ENCODE measurements at regions not wholly inside any gene's neighbourhood (a gene's known extent, or its start where the extent isn't known, plus 50 kb on each side); places are given as distances from the start of the nearest gene placed in this dataset.

GRCh38 chr16:51766739-51767138 lies 615.7 kb upstream of the SALL1 start:
- Histone ChIP-seq H3K27me3 (ENCODE audit: insufficient read depth in 3 of 3, low read length in 2 of 3) (peaks cover 0 to 3% (median 0%) of the 10 kb centered on the region in 3 donors), H3K4me1 (no peaks in the 10 kb centered on the region), H3K4me3 (no peak overlapping the region), H3K36me3 (ENCODE audit: insufficient read depth in 1 of 2, low read depth in 1 of 2) (no peaks in the 10 kb centered on the region), H3K9me3 (no peaks in the 10 kb centered on the region), H3K27ac (no peak overlapping the region)
- DNase-seq: no peak
- no peak for ATAC-seq
- intact Hi-C loops (cut with DNase I): no loop called here
- TF ChIP-seq CTCF (IDR thresholded peaks at IDR 0.05): no peak
- 56 to 67% (median 62%) methylated on average over 2 of the region's 2 CpGs for WGBS, 3 donors

- H3K27ac ChIP-seq: no peak overlapping the region
- H3K36me3 ChIP-seq (ENCODE audit: insufficient read depth in 1 of 2, low read depth in 1 of 2): no peaks in the 10 kb centered on the region
- H3K4me1 ChIP-seq: no peaks in the 10 kb centered on the region
- DNase-seq (no peak), ATAC-seq (no peak)
- H3K9me3 ChIP-seq: no peaks in the 10 kb centered on the region
- no peak for TF ChIP-seq CTCF (IDR thresholded peaks at IDR 0.05)
- no peaks in the 10 kb centered on the region for H3K27me3 ChIP-seq (ENCODE audit: insufficient read depth in 3 of 3, low read length in 2 of 3)
- 63 to 71% (median 67%) methylated on average over 6 of the region's 6 CpGs for WGBS, 3 donors
- intact Hi-C loops (cut with DNase I): no loop called here
- H3K4me3 ChIP-seq: no peak overlapping the region
Measured at GRCh38 chr16:51763072-51763661, 612.1 kb upstream of the SALL1 start.

- Histone ChIP-seq H3K4me3 (no peak overlapping the region), H3K27me3 (ENCODE audit: insufficient read depth in 3 of 3, low read length in 2 of 3) (no peaks in the 10 kb centered on the region), H3K27ac (no peak overlapping the region), H3K4me1 (no peaks in the 10 kb centered on the region), H3K9me3 (no peaks in the 10 kb centered on the region), H3K36me3 (ENCODE audit: insufficient read depth in 1 of 2, low read depth in 1 of 2) (no peaks in the 10 kb centered on the region)
- peak; percentile 53 for TF ChIP-seq CTCF (IDR thresholded peaks at IDR 0.05)
- WGBS, 3 donors: 16 to 20% (median 20%) methylated on average over 30 of the region's 30 CpGs
- intact Hi-C loops (cut with DNase I): no loop called here
- ATAC-seq (peak in 1 of 4 donors; percentile 51), DNase-seq (peak; percentile 54 to 77)
Measured at GRCh38 chr16:51762081-51762996, 611.3 kb upstream of the SALL1 start.

- no peak overlapping the region for H3K4me3 ChIP-seq
- intact Hi-C loops (cut with DNase I): no loop called here
- no peaks in the 10 kb centered on the region for H3K27me3 ChIP-seq (ENCODE audit: insufficient read depth in 3 of 3, low read length in 2 of 3)
- H3K4me1 ChIP-seq: no peaks in the 10 kb centered on the region
- DNase-seq: no peak
- no peaks in the 10 kb centered on the region for H3K36me3 ChIP-seq (ENCODE audit: insufficient read depth in 1 of 2, low read depth in 1 of 2)
- no peak for TF ChIP-seq CTCF (IDR thresholded peaks at IDR 0.05)
- no peak for ATAC-seq
- no peaks in the 10 kb centered on the region for H3K9me3 ChIP-seq
- 40 to 52% (median 50%) methylated on average over 9 of the region's 9 CpGs for WGBS, 3 donors
- H3K27ac ChIP-seq: no peak overlapping the region
Measured at GRCh38 chr16:51761001-51761400, 609.9 kb upstream of the SALL1 start.

Measured in psoas muscle (tissue), 7 donors.